Ishikawa (cell line): ENCODE measurements at regions not wholly inside any gene's neighbourhood (a gene's known extent, or its start where the extent isn't known, plus 50 kb on each side); places are given as distances from the start of the nearest gene placed in this dataset.

ENCODE experiments used
- CEBPB ChIP-seq: IDR thresholded peaks from 2 replicates; pipeline ENCODE4 v1.6.1; 2012
- CREB1 ChIP-seq: IDR thresholded peaks from 2 replicates; pipeline ENCODE4 v1.6.1; 2012; ENCODE audit warnings: low read depth
- EGR1 ChIP-seq: IDR thresholded peaks from 2 replicates; pipeline ENCODE4 v1.6.1; 2012
- EP300 ChIP-seq: IDR thresholded peaks from 2 replicates; pipeline ENCODE4 v1.6.1; 2012; ENCODE audit warnings: borderline replicate concordance
- FOXM1 ChIP-seq: IDR thresholded peaks from 2 replicates; pipeline ENCODE4 v1.6.1; 2012; ENCODE audit warnings: low read depth, borderline replicate concordance
- NFIC ChIP-seq: IDR thresholded peaks from 2 replicates; pipeline ENCODE4 v1.6.1; 2012
- RAD21 ChIP-seq: IDR thresholded peaks from 2 replicates; pipeline ENCODE4 v1.6.1; 2012; ENCODE audit warnings: low read depth
- TAF1 ChIP-seq: IDR thresholded peaks from 2 replicates; pipeline ENCODE4 v1.6.1; 2012; ENCODE audit warnings: low read depth, mild to moderate bottlenecking
- TCF12 ChIP-seq: IDR thresholded peaks from 2 replicates; pipeline ENCODE4 v1.6.1; 2012; ENCODE audit warnings: low read depth
- TEAD4 ChIP-seq: IDR thresholded peaks from 2 replicates; pipeline ENCODE4 v1.6.1; 2012
- YY1 ChIP-seq: IDR thresholded peaks from 2 replicates; pipeline ENCODE4 v1.6.1; 2012; ENCODE audit warnings: low read depth
- ZBTB7A ChIP-seq: IDR thresholded peaks from 2 replicates; pipeline ENCODE4 v1.6.1; 2012; ENCODE audit warnings: low read depth
- TF ChIP-seq, protein P1 (sequence below): IDR thresholded peaks from 2 replicates; pipeline ENCODE4 v1.6.1; 2012
- TF ChIP-seq, protein P2 (sequence below): IDR thresholded peaks from 2 replicates; pipeline ENCODE4 v1.6.1; 2012; ENCODE audit warnings: low read depth, mild to moderate bottlenecking
- TF ChIP-seq, protein P3 (sequence below): IDR thresholded peaks from 2 replicates; pipeline ENCODE4 v1.6.1; 2012

- TF ChIP-seq TCF12 = no peak
- no peak for TF ChIP-seq EP300
- TF ChIP-seq EGR1 = no peak
- TF ChIP-seq, protein P1, sequence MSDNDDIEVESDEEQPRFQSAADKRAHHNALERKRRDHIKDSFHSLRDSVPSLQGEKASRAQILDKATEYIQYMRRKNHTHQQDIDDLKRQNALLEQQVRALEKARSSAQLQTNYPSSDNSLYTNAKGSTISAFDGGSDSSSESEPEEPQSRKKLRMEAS = no peak
- TF ChIP-seq TEAD4 = no peak
- TF ChIP-seq, protein P2, sequence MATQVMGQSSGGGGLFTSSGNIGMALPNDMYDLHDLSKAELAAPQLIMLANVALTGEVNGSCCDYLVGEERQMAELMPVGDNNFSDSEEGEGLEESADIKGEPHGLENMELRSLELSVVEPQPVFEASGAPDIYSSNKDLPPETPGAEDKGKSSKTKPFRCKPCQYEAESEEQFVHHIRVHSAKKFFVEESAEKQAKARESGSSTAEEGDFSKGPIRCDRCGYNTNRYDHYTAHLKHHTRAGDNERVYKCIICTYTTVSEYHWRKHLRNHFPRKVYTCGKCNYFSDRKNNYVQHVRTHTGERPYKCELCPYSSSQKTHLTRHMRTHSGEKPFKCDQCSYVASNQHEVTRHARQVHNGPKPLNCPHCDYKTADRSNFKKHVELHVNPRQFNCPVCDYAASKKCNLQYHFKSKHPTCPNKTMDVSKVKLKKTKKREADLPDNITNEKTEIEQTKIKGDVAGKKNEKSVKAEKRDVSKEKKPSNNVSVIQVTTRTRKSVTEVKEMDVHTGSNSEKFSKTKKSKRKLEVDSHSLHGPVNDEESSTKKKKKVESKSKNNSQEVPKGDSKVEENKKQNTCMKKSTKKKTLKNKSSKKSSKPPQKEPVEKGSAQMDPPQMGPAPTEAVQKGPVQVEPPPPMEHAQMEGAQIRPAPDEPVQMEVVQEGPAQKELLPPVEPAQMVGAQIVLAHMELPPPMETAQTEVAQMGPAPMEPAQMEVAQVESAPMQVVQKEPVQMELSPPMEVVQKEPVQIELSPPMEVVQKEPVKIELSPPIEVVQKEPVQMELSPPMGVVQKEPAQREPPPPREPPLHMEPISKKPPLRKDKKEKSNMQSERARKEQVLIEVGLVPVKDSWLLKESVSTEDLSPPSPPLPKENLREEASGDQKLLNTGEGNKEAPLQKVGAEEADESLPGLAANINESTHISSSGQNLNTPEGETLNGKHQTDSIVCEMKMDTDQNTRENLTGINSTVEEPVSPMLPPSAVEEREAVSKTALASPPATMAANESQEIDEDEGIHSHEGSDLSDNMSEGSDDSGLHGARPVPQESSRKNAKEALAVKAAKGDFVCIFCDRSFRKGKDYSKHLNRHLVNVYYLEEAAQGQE = no peak
- TF ChIP-seq RAD21 = no peak
- no peak for TF ChIP-seq YY1
- TF ChIP-seq, protein P3, sequence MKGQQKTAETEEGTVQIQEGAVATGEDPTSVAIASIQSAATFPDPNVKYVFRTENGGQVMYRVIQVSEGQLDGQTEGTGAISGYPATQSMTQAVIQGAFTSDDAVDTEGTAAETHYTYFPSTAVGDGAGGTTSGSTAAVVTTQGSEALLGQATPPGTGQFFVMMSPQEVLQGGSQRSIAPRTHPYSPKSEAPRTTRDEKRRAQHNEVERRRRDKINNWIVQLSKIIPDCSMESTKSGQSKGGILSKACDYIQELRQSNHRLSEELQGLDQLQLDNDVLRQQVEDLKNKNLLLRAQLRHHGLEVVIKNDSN = no peak
- TF ChIP-seq CEBPB = no peak
- TF ChIP-seq TAF1 = no peak
- no peak for TF ChIP-seq FOXM1
- no peak for TF ChIP-seq ZBTB7A
- no peak for TF ChIP-seq CREB1
- TF ChIP-seq NFIC = no peak
Observed at GRCh38 chrX:20542072-20542471, 275.4 kb upstream of the RPS6KA3 start.

DNA sequence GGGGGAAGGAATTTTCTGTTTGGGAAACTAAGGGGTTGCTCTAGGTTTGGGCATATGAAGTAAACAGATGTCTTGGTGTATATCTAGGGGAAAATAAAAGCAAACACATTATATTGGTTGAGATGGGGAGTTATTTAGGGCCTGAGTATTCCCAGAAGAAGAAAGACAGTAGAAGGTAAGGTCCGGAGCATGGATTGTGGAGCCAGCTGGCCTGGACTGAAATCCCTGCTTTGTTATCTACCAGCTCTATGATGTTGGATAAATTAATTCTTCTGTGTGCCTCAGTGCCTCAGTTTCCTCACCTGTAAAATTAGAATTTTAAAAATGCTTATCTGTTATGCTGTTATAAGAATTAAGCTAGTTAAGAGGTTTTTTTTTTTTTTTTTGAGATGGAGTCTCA, 272.3 kb upstream of the RPS6KA3 start:
- TF ChIP-seq EP300 (no peak), CEBPB (no peak), FOXM1 (no peak), TAF1 (no peak), YY1 (no peak), CREB1 (no peak), RAD21 (no peak), TCF12 (no peak), ZBTB7A (no peak), NFIC (no peak), EGR1 (no peak), TEAD4 (no peak)
- TF ChIP-seq, protein P2 = no peak
- TF ChIP-seq, protein P1 = no peak
- TF ChIP-seq, protein P3 = no peak

- TF ChIP-seq EP300 = no peak
- TF ChIP-seq, protein P1 = no peak
- no peak for TF ChIP-seq ZBTB7A
- no peak for TF ChIP-seq RAD21
- no peak for TF ChIP-seq TEAD4
- TF ChIP-seq, protein P3 = no peak
- TF ChIP-seq YY1 = no peak
- no peak for TF ChIP-seq TCF12
- TF ChIP-seq TAF1 = no peak
Observed at GRCh38 chrX:20531667-20532066, 265.0 kb upstream of the RPS6KA3 start.

DNA sequence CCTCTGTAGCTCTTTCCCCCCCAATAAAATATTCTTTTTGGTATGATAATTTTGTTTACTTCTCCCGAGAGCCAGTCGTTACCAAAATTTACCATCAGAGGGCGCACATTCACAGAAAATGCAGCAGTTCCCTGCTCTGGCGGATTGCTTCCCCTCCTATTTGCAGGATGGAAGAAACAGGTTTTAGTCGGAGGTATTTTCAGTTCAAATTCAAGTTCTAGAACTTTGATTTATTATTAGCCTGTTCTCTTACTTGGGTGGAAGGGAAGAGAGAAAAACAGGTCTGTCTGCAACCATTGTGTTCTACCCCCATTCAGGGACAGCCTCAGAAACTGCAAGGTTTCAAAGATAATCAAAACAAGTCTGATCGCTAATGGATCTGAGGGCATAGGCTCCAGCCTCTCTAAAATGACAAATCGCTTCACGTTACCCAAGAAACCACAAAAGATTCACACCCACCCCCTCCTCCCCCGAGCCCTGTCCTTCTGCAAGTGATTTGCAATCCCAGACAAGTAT, 263.8 kb upstream of the RPS6KA3 start:
- TF ChIP-seq, protein P1 = no peak
- TF ChIP-seq RAD21 = peak; percentile 68

DNA sequence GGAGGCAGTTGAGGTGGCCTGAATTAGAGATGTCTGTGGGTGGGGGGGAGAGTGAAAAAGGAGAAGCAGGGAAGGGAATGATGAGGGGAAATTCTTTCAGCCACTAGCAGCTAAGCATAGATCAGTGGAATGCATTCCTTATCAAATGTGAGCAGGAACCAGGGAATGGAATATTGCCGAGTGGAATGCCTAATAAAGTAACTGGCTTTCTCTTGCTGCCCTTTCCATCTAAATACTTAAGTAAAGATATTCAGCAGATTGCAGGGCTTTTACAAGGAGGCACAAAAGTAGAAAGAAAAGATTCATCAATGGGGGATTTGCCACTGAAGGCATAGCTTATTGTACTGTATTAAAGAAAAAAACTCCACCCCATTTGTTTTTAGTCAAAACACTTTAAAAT, 263.0 kb upstream of the RPS6KA3 start:
- TF ChIP-seq, protein P2 = no peak
- TF ChIP-seq EGR1 = no peak
